ENCODE measurements at regions not wholly inside any gene's neighbourhood (a gene's known extent, or its start where the extent isn't known, plus 50 kb on each side); places are given as distances from the start of the nearest gene placed in this dataset.
"Not testable (repeated sequence)": the region's sequence is repeated elsewhere in the genome, so short reads cannot be mapped to it uniquely, and the experiment has no call there.

DNA sequence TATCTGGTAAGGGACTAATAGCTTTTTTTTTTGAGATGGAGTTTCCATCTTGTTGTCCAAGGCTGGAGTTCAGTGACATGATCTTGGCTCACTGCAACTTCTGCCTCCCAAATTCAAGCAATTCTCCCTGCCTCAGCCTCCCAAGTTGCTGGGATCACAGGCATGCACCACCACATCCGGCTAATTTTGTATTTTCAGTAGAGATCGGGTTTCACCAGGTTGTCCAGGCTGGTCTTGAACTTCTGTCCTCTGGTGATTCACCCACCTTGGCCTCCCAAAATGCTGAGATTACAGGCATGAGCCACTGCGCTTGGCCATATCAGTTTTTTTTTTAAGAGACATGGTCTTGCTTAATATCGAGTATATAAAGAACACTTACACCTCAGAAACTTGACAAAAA is 4797.3 kb upstream of the OR11H1 start:
- TF ChIP-seq, protein P1, sequence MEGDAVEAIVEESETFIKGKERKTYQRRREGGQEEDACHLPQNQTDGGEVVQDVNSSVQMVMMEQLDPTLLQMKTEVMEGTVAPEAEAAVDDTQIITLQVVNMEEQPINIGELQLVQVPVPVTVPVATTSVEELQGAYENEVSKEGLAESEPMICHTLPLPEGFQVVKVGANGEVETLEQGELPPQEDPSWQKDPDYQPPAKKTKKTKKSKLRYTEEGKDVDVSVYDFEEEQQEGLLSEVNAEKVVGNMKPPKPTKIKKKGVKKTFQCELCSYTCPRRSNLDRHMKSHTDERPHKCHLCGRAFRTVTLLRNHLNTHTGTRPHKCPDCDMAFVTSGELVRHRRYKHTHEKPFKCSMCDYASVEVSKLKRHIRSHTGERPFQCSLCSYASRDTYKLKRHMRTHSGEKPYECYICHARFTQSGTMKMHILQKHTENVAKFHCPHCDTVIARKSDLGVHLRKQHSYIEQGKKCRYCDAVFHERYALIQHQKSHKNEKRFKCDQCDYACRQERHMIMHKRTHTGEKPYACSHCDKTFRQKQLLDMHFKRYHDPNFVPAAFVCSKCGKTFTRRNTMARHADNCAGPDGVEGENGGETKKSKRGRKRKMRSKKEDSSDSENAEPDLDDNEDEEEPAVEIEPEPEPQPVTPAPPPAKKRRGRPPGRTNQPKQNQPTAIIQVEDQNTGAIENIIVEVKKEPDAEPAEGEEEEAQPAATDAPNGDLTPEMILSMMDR (IDR thresholded peaks at IDR 0.05): not testable (repeated sequence)
- not testable (repeated sequence) for TF ChIP-seq POLR2A (IDR thresholded peaks at IDR 0.05)

Data from body of pancreas (tissue), 4 donors.